Muscle of arm (tissue), 1 donor: ENCODE measurements at regions not wholly inside any gene's neighbourhood (a gene's known extent, or its start where the extent isn't known, plus 50 kb on each side); places are given as distances from the start of the nearest gene placed in this dataset.
A peak's percentile ranks its signal among the peaks of the same experiment; 100 is the strongest.
"Not testable (repeated sequence)": the region's sequence is repeated elsewhere in the genome, so short reads cannot be mapped to it uniquely, and the experiment has no call there.

Experiments
- DNase-seq: peaks from one replicate; pipeline ENCODE4 v3.0.0-alpha.2; 2013

- no peak for DNase-seq
Measured at GRCh38 chr19:20482721-20483120, 82.9 kb downstream of the ZNF737 start.

- no peak for DNase-seq
Measured at GRCh38 chr19:20481736-20482135, 83.8 kb downstream of the ZNF737 start.

- no peak for DNase-seq
Measured at GRCh38 chr19:20479483-20479882, 86.1 kb downstream of the ZNF737 start.

- no peak for DNase-seq
Measured at GRCh38 chr19:20478936-20479335, 86.6 kb downstream of the ZNF737 start.

GRCh38 chr19:20472854-20473253, 92.7 kb downstream of the ZNF737 start:
- no peak for DNase-seq

DNA sequence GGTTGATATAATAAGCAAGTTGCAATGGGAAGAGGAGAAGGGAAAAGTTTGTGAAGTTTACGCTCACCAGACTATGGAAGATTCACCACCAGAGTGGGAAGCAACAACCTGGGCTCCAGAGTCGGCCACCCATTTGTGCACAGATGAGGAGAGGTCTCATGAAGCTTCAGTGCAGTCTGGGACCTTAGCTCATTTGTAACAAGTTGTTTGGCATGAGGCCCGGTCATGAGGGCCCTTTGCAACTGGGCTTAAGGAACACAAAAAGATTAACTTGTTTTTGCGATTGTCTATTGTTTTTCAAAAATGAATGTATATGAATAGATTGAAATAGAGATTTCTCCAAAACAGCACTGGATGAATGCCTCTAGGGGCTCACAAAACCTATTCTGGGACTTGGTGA, 94.2 kb downstream of the ZNF737 start:
- no peak for DNase-seq

- no peak for DNase-seq
Measured at GRCh38 chr19:20470345-20471135, 95.0 kb downstream of the ZNF737 start.

- DNase-seq, result not testable (repeated sequence)
Measured at GRCh38 chr19:20466638-20466990, 99.0 kb downstream of the ZNF737 start.

DNA sequence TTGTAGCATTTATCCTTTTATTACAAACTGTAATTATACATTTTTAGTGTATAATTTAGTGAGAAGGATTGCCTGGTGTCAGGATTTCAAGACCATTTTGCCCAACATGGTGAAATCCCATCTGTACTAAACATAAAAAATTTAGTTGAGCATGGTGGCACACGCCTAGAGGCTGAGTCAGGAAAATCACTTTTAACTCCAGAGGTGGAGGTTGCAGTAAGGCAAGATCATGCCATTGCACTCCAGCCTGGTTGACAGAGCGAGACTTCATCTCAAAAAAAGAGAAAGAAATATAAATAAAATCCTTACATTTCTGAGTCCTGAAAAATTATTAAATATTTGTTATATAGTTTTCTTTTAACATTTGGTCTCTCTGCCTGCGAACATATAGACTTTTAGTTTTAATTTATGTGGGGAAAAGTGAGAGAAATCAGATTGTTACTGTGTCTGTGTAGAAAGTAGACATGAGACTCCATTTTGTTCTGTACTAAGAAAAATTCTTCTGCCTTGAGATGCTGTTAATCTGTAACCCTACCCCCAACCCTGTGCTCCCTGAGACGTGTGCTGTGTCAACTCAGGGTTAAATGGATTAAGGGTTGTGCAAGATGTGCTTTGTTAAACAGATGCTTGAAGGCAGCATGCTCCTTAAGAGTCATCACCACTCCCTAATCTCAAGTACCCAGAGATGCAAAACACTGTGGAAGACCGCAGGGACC, 99.5 kb downstream of the ZNF737 start:
- DNase-seq, result not testable (repeated sequence)

DNA sequence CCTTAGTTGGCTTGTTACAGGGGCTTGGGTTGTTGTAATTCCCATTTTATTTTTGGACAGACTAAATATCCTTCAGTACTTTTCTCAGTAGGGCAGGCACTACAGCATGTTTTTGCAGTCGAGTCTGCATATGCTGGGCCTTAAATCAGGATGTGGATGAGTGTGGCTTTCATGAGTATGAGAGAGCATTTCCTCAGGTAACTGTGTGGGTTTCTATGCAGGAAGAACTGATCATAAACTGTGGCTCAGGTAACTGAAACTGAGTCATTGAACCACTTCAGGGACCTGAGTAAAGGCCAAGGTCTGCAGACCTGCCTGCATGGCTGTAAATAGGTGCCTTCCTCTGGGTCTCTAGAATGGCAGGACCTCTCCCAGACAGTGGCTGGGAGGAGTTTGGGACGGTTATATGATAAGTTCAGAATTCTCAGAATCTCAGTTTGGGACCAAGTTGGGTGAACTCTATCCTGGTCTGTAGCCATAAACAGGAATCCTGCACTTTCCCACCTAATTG, 112.1 kb downstream of the ZNF737 start:
- no peak for DNase-seq

DNA sequence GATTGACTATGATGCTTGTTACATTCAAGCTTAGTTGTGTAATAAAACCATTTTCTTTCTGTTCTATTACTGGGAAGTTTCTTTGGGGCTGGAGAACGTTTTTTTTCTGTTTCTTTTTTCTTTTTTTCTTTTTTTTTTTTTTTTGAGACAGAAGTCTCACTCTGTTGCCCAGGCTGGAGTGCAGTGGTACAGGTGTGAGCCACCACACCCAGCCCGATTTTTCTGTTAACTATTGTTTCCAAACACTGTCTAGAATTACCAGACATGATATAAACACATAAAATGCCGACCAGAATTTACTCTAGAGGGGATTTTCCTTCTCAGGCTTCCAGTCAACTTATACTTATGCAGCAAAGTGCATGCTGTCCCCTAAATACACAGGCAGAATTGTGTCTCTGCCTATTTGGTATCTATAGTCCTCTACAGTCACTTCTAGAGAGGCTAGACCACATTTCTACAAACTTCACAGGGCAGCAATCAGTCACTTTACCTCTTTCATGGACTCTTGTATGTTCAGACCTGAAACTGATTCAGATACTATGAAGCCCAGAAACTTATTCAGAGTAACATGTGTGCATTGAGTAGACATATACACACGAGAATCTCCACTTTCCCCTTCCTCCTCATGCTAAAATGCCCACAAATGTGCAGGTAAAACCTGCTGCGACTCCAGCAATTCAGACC, 121.2 kb downstream of the ZNF737 start:
- DNase-seq, result no peak

- not testable (repeated sequence) for DNase-seq
Measured at GRCh38 chr19:20432266-20432842, 133.2 kb downstream of the ZNF737 start.

- no peak for DNase-seq
Measured at GRCh38 chr19:20431826-20432225, 133.8 kb downstream of the ZNF737 start.

- peak; percentile 70 for DNase-seq
Measured at GRCh38 chr19:20423381-20424197, 142.0 kb downstream of the ZNF737 start.

- DNase-seq, result peak; percentile 6
Measured at GRCh38 chr19:20422216-20423205, 143.1 kb downstream of the ZNF737 start.

DNA sequence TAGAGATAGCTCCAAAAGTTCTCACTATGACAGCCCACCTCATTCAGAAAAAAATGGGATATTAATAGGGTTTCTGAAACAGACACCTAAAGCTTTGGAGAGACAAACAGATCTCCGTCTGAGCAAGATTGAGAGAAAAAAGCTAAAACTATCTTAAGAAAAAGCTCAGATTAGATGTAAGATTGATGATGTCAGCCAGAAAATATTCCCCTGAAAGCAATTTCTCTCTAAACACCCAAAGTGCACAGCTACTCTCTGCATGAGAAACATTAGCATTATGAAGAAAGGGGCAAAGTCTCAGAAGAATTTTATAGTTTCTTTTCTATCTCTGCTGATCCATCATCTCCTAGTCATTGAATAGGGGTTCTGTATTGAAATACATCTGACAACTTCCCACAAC, 148.9 kb downstream of the ZNF737 start:
- no peak for DNase-seq

DNA sequence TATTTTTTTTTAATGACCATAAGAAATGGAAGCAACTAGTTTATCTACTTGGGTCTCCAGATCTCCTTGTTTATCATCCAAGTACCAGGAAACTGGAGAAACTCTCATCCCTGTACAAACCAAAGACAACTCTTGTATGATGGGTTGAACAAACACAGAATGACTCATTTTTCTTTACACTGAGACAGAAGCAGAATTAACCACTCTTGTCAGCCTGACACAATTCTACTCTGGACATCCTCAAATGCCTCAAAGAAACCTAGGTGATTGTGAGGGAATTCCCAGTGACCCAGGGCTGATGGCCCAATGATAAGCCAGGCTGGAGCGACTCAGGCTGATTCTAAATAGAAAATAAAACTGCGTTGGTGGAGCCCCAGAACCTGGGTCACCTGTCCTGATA, 151.5 kb downstream of the ZNF737 start:
- no peak for DNase-seq

DNA sequence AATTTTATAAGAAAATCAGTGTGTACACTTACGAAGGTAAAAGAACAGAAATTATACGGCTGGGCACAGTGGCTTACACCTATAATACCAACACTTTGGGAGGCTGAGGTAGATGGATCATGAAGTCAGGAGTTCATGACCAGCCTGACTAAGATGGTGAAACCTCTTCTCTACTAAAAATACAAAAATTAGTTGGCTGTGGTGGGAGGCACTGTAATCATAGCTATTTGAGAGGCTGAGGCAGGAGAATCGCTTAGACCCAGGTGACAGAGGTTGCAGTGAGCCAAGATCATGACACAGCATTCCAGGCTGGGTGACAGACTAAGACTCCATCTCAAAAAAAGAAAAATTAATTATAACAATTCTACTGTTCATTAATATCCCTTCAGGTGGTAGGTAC, 151.9 kb downstream of the ZNF737 start:
- DNase-seq, result no peak

DNA sequence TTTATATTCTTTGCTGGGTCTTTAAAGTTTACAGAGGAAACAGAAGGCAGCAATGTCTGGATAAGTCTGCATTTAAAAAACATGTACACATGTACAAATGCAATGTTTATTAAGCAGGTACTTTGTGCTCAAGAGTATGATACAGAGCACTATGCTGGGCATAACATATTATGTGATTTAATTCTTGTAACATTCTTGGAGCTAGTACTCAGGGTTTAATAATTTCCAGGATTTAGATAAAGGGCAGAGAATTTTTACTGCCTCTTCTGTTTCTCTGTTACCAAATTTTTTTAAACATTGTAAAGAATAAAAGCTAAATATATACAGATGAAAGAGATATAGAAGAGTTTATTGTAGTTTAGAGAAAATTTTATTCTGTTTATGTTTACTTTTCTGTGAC, 152.7 kb downstream of the ZNF737 start:
- no peak for DNase-seq

- DNase-seq, result no peak
Measured at GRCh38 chr19:20397292-20397691, 168.3 kb downstream of the ZNF737 start.
